ENCODE measurements at regions not wholly inside any gene's neighbourhood (a gene's known extent, or its start where the extent isn't known, plus 50 kb on each side); places are given as distances from the start of the nearest gene placed in this dataset.

- Histone ChIP-seq H3K4me3 (no peak overlapping the region), H3K9me3 (ENCODE audit: control insufficient read depth in 4 of 4, insufficient read depth in 3 of 4, low read length in 3 of 4) (no peaks in the 10 kb centered on the region), H3K9ac (ENCODE audit: insufficient read depth in 1 of 2, low read length in 2 of 2) (no peak overlapping the region), H3K27me3 (ENCODE audit: control insufficient read depth in 3 of 3, insufficient read depth in 3 of 3, low read length in 2 of 3) (no peaks in the 10 kb centered on the region), H3K4me1 (ENCODE audit: control insufficient read depth in 5 of 5, insufficient read depth in 5 of 5, low read length in 5 of 5) (peaks cover 0 to 24% (median 7%) of the 10 kb centered on the region in 5 donors), H3K36me3 (ENCODE audit: control insufficient read depth in 4 of 4, insufficient read depth in 4 of 4, low read length in 4 of 4) (no peaks in the 10 kb centered on the region), H3K27ac (ENCODE audit: low read depth in 1 of 2, low read length in 1 of 2) (peak overlapping the region in 1 of 2 donors; percentile 61)
- WGBS, 2 donors: 58 to 61% methylated on average over 2 of the region's 2 CpGs
- no peak for ATAC-seq (ENCODE audit: insufficient read depth, low FRiP score)
- no peak for TF ChIP-seq CTCF (IDR thresholded peaks at IDR 0.05; ENCODE audit: control extremely low read depth, extremely low read depth)
- DNase-seq: no peak
These were observed 602.9 kb upstream of the ADAMTS5 start for GRCh38 chr21:27569831-27570230.

- Histone ChIP-seq H3K9me3 (ENCODE audit: control insufficient read depth in 4 of 4, insufficient read depth in 3 of 4, low read length in 3 of 4) (no peaks in the 10 kb centered on the region), H3K27ac (ENCODE audit: low read depth in 1 of 2, low read length in 1 of 2) (no peak overlapping the region), H3K4me3 (no peak overlapping the region), H3K36me3 (ENCODE audit: control insufficient read depth in 4 of 4, insufficient read depth in 4 of 4, low read length in 4 of 4) (no peaks in the 10 kb centered on the region), H3K4me1 (ENCODE audit: control insufficient read depth in 5 of 5, insufficient read depth in 5 of 5, low read length in 5 of 5) (peaks cover 0 to 24% (median 7%) of the 10 kb centered on the region in 5 donors), H3K27me3 (ENCODE audit: control insufficient read depth in 3 of 3, insufficient read depth in 3 of 3, low read length in 2 of 3) (no peaks in the 10 kb centered on the region), H3K9ac (ENCODE audit: insufficient read depth in 1 of 2, low read length in 2 of 2) (no peak overlapping the region)
- 85 to 89% methylated on average over 2 of the region's 2 CpGs for WGBS, 2 donors
- ATAC-seq (ENCODE audit: insufficient read depth, low FRiP score) (no peak), DNase-seq (no peak)
- TF ChIP-seq CTCF (IDR thresholded peaks at IDR 0.05; ENCODE audit: control extremely low read depth, extremely low read depth): no peak
These were observed 602.2 kb upstream of the ADAMTS5 start for GRCh38 chr21:27569091-27569490.

- H3K4me1 ChIP-seq (ENCODE audit: control insufficient read depth in 5 of 5, insufficient read depth in 5 of 5, low read length in 5 of 5): peaks cover 0 to 24% (median 7%) of the 10 kb centered on the region in 5 donors
- ATAC-seq (ENCODE audit: insufficient read depth, low FRiP score) (no peak), DNase-seq (no peak)
- H3K36me3 ChIP-seq (ENCODE audit: control insufficient read depth in 4 of 4, insufficient read depth in 4 of 4, low read length in 4 of 4): no peaks in the 10 kb centered on the region
- no peaks in the 10 kb centered on the region for H3K27me3 ChIP-seq (ENCODE audit: control insufficient read depth in 3 of 3, insufficient read depth in 3 of 3, low read length in 2 of 3)
- H3K9me3 ChIP-seq (ENCODE audit: control insufficient read depth in 4 of 4, insufficient read depth in 3 of 4, low read length in 3 of 4): no peaks in the 10 kb centered on the region
- H3K4me3 ChIP-seq: no peak overlapping the region
- H3K27ac ChIP-seq (ENCODE audit: low read depth in 1 of 2, low read length in 1 of 2): no peak overlapping the region
- TF ChIP-seq CTCF (IDR thresholded peaks at IDR 0.05; ENCODE audit: control extremely low read depth, extremely low read depth): no peak
- no peak overlapping the region for H3K9ac ChIP-seq (ENCODE audit: insufficient read depth in 1 of 2, low read length in 2 of 2)
- 91 to 92% methylated on average over 1 of the region's 1 CpG for WGBS, 2 donors
These were observed 600.5 kb upstream of the ADAMTS5 start for GRCh38 chr21:27567381-27567780.

- WGBS, 2 donors: 84 to 88% methylated on average over 6 of the region's 6 CpGs
- H3K9me3 ChIP-seq (ENCODE audit: control insufficient read depth in 4 of 4, insufficient read depth in 3 of 4, low read length in 3 of 4): no peaks in the 10 kb centered on the region
- H3K4me1 ChIP-seq (ENCODE audit: control insufficient read depth in 5 of 5, insufficient read depth in 5 of 5, low read length in 5 of 5): peaks cover 0 to 24% (median 7%) of the 10 kb centered on the region in 5 donors
- DNase-seq (no peak), ATAC-seq (ENCODE audit: insufficient read depth, low FRiP score) (no peak)
- TF ChIP-seq CTCF (IDR thresholded peaks at IDR 0.05; ENCODE audit: control extremely low read depth, extremely low read depth): no peak
- no peaks in the 10 kb centered on the region for H3K36me3 ChIP-seq (ENCODE audit: control insufficient read depth in 4 of 4, insufficient read depth in 4 of 4, low read length in 4 of 4)
- H3K27ac ChIP-seq (ENCODE audit: low read depth in 1 of 2, low read length in 1 of 2): no peak overlapping the region
- H3K4me3 ChIP-seq: no peak overlapping the region
- no peak overlapping the region for H3K9ac ChIP-seq (ENCODE audit: insufficient read depth in 1 of 2, low read length in 2 of 2)
- H3K27me3 ChIP-seq (ENCODE audit: control insufficient read depth in 3 of 3, insufficient read depth in 3 of 3, low read length in 2 of 3): no peaks in the 10 kb centered on the region
These were observed 599.6 kb upstream of the ADAMTS5 start for GRCh38 chr21:27566521-27566920.

Measured in lung (tissue), 11 donors.